ENCODE measurements at regions not wholly inside any gene's neighbourhood (a gene's known extent, or its start where the extent isn't known, plus 50 kb on each side); places are given as distances from the start of the nearest gene placed in this dataset.

GRCh38 chr2:575030-575726, 102.0 kb downstream of the TMEM18 start:
- no peak for DNase-seq (ENCODE audit: low read depth, low spot score)

DNA sequence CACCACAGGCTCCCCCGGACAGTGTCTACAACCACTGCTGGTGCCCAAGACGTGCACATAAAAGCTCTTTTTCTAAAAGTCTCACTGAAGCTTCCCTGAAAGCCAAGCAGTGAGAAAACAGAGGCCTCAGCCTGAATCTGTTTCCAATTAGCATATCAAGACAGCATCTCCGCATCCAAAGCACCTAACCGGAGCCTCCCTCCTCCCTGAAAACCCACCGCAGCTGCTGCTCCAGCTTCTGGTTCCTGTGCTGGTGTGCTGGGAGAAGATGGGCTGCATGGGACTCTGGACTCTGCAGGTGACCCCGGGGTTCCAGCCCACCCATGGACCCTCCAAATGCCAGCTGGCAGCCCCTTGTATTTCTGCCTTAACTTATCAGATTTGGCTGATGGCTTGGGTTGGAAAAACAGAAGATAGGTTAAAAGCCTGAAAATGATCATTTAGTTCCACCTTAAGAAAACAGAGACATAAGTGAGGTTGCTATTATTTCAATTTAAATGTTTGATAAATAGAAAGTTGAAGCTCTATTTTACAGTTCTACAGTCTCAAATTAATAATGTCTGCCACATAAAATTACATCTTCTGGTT, 103.3 kb downstream of the TMEM18 start:
- no peak for DNase-seq (ENCODE audit: low read depth, low spot score)

DNA sequence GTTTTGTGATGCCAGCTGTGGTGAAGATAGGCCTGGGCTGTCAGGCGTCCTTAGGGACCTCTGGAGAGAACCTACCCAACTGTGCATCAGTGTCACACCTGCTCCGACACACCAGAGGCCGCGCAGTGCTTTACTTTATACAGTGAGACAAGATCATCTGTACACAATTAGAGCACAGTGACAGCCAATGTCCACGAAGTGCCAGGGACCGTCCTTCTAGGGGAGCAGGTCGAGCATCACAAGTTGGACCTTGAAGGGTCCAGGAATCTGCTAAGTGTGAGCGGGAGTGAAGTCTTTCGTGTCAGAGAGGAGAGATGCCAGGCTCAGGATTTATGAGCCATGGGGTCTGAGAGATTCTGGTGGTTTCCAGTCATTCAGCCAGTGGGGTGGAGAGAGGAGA, 104.2 kb downstream of the TMEM18 start:
- no peak for DNase-seq (ENCODE audit: low read depth, low spot score)

GRCh38 chr2:569681-570080, 107.5 kb downstream of the TMEM18 start:
- DNase-seq (ENCODE audit: low read depth, low spot score): no peak

DNA sequence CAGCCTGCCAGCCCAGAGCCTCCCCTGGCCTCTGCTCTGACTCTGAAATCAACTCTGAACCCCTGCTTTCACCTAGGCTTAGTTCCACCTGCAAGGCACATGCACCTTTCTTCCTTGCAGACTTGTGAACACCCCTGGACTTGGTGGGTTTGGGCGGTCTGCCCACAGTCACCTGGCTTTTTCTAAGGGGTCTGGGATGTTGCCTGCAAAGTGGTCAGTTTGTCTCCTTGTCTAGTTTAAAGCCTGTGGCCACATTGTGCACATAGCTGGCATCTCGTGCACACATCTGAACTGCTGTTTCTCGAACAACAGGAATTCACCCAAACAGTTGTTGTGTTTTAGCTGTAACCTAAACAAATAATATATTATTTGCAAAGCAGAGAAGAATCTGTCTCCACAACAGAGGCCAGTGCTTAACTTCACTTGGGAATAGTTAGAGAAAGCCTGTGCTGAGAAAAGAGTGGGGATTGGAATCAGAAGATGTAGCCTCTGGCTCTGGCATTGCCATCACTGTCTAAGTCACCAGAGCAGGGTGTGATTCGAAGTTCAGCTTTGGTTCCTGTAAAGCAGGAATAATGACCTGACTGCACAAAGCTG, 108.5 kb downstream of the TMEM18 start:
- DNase-seq (ENCODE audit: low read depth, low spot score): no peak

DNA sequence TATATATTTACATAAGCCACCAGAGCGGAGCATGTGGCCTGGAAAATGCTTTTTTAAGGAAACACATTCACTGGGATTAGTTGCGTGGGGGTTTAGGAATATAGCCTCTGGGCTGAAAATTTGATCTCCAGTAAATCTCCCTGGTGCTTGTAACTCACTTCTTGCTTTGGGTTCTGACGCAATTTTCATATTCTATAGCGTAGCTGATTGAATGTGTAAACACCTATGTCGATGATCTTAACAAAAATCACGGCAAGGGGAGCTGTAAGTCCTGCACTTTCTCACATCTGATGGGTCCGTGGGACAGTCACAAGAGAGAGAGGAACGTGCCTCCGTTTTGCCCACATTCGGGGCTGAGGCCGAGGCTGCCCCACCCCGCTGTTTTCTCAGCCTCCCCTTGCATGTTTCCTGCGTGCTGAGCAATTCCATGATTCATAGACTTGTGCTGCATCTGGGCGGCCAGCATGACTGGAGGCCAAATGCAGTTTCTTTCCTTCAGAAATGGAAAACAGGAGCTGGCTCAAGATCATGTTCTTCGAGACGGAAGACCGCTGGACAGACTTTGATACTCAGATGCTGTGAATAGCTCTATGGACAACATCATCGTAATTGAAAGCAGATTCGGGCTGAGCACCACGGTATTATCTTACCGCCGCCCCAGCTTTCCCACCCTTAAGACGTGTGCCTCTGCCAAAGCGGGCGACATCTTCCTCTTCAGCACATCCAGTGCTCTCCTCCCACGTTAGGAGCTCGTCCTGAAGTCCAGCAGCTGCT, 109.2 kb downstream of the TMEM18 start:
- DNase-seq (ENCODE audit: low read depth, low spot score): no peak

DNA sequence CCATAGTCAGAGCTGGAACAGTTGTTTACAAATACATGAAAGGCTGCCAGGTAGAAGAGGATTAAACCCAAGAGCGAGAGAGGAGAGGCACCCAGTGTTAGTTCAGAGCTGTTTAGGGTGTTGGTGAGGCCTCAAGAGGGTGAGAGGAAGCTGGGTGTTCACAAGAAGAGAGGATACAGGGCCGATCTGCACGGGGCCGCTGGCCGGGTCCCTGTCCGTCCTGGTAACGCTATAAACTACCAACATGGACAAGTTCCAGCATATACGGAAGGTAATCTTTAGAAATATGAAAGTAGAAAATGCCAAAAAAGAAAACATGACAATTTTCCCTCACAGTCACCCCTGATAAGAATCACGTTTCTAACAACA, 109.7 kb downstream of the TMEM18 start:
- no peak for DNase-seq (ENCODE audit: low read depth, low spot score)

- DNase-seq (ENCODE audit: low read depth, low spot score): no peak
Observed at GRCh38 chr2:566379-567313, 110.6 kb downstream of the TMEM18 start.

GRCh38 chr2:564471-565181, 112.6 kb downstream of the TMEM18 start:
- DNase-seq (ENCODE audit: low read depth, low spot score): no peak

DNA sequence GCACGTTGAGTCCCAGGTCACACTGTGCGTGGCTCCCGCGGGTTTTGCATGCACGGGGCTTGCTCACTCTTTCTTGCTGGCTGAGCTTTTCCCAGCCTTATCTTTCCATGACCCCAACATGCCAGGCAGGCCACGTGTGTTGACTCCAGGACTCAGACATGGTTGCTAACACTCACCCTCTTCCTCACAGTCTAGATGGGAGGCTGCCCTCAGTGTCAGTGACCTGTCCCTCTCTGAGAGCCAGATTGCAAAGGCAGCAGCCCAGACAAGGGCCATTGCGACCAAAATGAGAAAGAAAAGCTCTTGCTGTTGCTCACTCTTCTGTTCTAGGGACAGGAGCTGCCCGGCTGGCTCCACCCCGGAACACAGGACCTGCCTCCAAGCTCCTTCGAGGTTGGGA, 113.7 kb downstream of the TMEM18 start:
- DNase-seq (ENCODE audit: low read depth, low spot score): no peak

DNA sequence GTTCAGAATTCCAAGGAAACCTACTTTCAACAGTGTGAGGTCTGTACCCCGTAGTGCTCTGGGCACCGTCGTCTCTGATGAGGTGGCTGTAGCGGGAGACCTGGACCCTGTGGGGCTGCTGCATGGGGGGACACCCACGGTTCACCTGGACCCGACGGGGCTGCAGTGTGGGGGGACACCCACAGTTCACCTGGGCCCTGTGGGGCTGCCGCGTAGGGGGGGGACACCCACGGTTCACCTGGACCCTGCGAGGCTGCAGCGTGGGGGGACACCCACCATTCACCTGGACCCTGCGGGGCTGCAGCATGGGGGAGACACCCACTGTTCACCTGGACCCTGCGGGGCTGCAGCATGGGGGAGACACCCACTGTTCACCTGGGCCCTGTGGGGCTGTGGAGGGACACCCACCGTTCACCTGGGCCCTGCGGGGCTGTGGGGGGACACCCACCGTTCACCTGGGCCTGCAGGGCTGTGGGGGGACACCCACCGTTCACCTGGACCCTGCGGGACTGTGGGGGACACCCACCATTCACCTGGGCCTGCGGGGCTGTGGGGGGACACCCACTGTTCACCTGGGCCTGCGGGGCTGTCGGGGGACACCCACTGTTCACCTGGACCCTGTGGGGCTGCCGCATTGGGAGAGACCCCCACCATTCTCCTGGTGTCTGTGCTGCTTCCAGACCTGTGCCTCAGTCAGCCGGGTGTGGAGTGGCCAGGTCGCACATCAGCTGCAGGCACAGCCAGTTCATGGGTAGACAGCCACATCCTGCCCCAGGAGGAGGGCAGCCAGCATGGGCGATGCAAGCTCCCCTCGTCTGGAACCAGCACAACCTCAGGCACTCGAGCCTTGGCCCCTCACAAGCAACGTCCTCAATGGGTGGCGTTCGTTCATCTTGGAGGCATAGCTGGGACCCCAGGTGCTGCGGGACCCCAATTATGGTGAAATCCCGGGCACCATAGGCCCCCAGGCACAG, 114.5 kb downstream of the TMEM18 start:
- no peak for DNase-seq (ENCODE audit: low read depth, low spot score)

- DNase-seq (ENCODE audit: low read depth, low spot score): no peak
Observed at GRCh38 chr2:558879-559278, 118.3 kb downstream of the TMEM18 start.

- DNase-seq (ENCODE audit: low read depth, low spot score): no peak
Observed at GRCh38 chr2:558302-558642, 118.9 kb downstream of the TMEM18 start.

DNA sequence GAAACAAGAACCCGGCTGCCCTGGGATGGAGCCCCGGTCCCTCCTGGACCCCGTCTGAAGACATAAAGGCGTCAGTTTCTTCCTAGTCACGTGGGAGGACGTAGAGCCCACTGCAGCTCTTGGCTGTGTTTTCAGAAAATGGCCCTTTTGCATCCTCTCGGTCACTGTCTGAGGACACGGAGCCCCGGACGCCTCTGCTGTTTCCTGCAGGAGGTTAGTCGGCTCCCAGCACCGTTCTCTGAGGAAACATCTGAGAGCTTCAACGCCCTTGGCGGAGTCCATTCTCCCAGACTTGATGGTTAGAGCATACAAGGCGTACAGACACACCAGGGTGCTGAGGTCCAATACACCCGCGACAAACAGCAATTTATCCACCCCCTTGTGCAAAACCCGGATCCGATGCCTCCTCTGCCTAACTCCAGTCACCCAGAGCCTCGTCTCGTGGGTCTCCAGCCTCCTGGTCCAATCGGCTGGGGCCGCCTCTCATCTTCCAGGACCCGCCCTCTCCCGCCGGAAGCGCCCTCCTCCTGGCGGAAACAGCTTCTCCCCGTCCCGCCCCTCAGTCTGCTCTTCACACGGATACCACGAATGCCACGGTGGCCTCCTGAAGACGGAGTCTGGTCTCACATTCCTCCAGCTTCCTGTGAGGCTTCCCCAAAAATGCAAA, 119.4 kb downstream of the TMEM18 start:
- no peak for DNase-seq (ENCODE audit: low read depth, low spot score)

- no peak for DNase-seq (ENCODE audit: low read depth, low spot score)
Observed at GRCh38 chr2:556485-556884, 120.7 kb downstream of the TMEM18 start.

- peak; percentile 46 for DNase-seq (ENCODE audit: low read depth, low spot score)
Observed at GRCh38 chr2:555164-555922, 121.9 kb downstream of the TMEM18 start.

DNA sequence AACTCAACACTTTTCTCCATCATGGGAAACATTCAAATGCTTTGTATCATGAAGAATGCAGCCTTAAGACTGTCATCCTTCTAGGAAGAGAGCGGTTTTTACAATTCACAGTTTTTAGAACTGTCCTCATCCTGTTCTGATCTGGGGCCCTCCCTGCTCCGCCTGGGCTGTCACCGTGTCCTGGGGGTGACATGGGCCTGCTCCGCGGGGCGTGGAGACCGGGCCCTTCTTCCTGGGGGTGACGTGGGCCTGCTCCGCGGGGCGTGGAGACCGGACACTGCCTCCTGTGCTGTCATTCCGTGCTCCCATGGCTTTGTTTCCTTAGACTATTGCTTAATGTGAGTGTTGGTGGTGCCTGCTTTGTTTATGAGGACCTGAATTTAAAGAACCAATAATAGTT, 122.8 kb downstream of the TMEM18 start:
- no peak for DNase-seq (ENCODE audit: low read depth, low spot score)

GRCh38 chr2:552906-553305, 124.3 kb downstream of the TMEM18 start:
- DNase-seq (ENCODE audit: low read depth, low spot score): no peak

Data from astrocyte of the hippocampus (primary cell).